H1 (cell line): ENCODE measurements at regions not wholly inside any gene's neighbourhood (a gene's known extent, or its start where the extent isn't known, plus 50 kb on each side); places are given as distances from the start of the nearest gene placed in this dataset.

Experiments
- CTCF ChIA-PET: fragments of 300-600 bp; sonication (Branson Sonifier 250); formaldehyde crosslinking; loops from one replicate; lab custom pipeline; 2021; ENCODE audit not compliant: partially characterized antibody; lab: Charles Lee
- POLR2A ChIA-PET: fragments of 300-600 bp; sonication (Branson Sonifier 250); formaldehyde crosslinking; loops from one replicate; lab custom pipeline; 2021; ENCODE audit warnings: inconsistent platforms; ENCODE audit not compliant: partially characterized antibody; lab: Charles Lee
- DNase-seq, 2 experiments: peaks; one replicate each; pipeline versions ENCODE4 v3.0.0 to v3.0.0-alpha.2; 2010 to 2022; ENCODE audit warnings: low spot score in 2 of 2, low read depth in 1 of 2, mixed read lengths in 1 of 2
- FAIRE-seq: peaks from 2 replicates; lab custom pipeline; 2011; peaks lifted over from hg19 to GRCh38; lab: Jason Lieb, UNC
- H2AFZ ChIP-seq: 2 replicates; pipeline ENCODE4 v1.8.1; 2012; ENCODE audit warnings: low read length, inconsistent platforms
- H2AK5ac ChIP-seq: 2 replicates; pipeline ENCODE4 v1.6.1; 2013; ENCODE audit warnings: low read depth, low read length
- H2BK120ac ChIP-seq: replicated peaks from 2 replicates; pipeline ENCODE3; 2013; ENCODE audit warnings: low read depth, low read length, inconsistent platforms
- H2BK12ac ChIP-seq: 2 replicates; pipeline ENCODE4 v1.6.1; 2013; ENCODE audit warnings: low read depth, low read length
- H2BK15ac ChIP-seq: 2 replicates; pipeline ENCODE4 v1.6.1; 2013; ENCODE audit warnings: low read length
- H2BK20ac ChIP-seq: 2 replicates; pipeline ENCODE4 v1.6.1; 2013; ENCODE audit warnings: low read length
- H2BK5ac ChIP-seq: 2 replicates; pipeline ENCODE4 v1.6.1; 2013; ENCODE audit warnings: low read depth, low read length
- H3K14ac ChIP-seq: 2 replicates; pipeline ENCODE4 v1.6.1; 2013; ENCODE audit warnings: inconsistent platforms; ENCODE audit not compliant: insufficient read length
- H3K18ac ChIP-seq: 2 replicates; pipeline ENCODE4 v1.6.1; 2013; ENCODE audit warnings: low read length; ENCODE audit errors: extremely low read depth
- H3K23ac ChIP-seq: 2 replicates; pipeline ENCODE4 v1.6.1; 2013; ENCODE audit warnings: inconsistent platforms; ENCODE audit not compliant: insufficient read length
- H3K23me2 ChIP-seq: 2 replicates; pipeline ENCODE4 v1.6.1; 2013; ENCODE audit warnings: low read depth, low read length
- H3K27ac ChIP-seq: 2 replicates; pipeline ENCODE4 v1.6.1; 2011; ENCODE audit warnings: low read depth, low read length, inconsistent platforms
- H3K27me3 ChIP-seq, 4 experiments: replicated peaks in 1 of 4; 1 replicate in 1 of 4; 2 replicates in 3 of 4; pipeline versions ENCODE4 v1.6.1 to v1.8.1; 2011 to 2013; ENCODE audit warnings: low read length in 3 of 4, mild to moderate bottlenecking in 3 of 4, inconsistent platforms in 2 of 4, mixed read lengths in 2 of 4, moderate library complexity in 1 of 4; ENCODE audit not compliant: control insufficient read depth in 3 of 4, insufficient read depth in 3 of 4; ENCODE audit errors: extremely low read depth in 1 of 4
- H3K36me3 ChIP-seq, 4 experiments: 2 replicates each; pipeline versions ENCODE4 v1.6.1 to v1.8.1; 2011 to 2013; ENCODE audit warnings: mild to moderate bottlenecking in 4 of 4, low read length in 3 of 4, moderate library complexity in 2 of 4, control low read depth in 1 of 4, inconsistent platforms in 1 of 4; ENCODE audit not compliant: insufficient read depth in 4 of 4, control insufficient read depth in 2 of 4
- H3K4ac ChIP-seq: replicated peaks from 2 replicates; pipeline ENCODE3; 2013; ENCODE audit warnings: low read length, low read depth, mixed read lengths, inconsistent platforms; ENCODE audit not compliant: insufficient read length
- H3K4me1 ChIP-seq, 4 experiments: replicated peaks in 1 of 4; 1 replicate in 1 of 4; 2 replicates in 3 of 4; pipeline versions ENCODE4 v1.6.1 to v1.8.1; 2011 to 2013; ENCODE audit warnings: low read length in 3 of 4, inconsistent platforms in 2 of 4, mixed read lengths in 1 of 4; ENCODE audit not compliant: insufficient read depth in 4 of 4, control insufficient read depth in 3 of 4
- H3K4me2 ChIP-seq, 2 experiments: 2 replicates each; pipeline versions ENCODE4 v1.6.1 to v1.8.1; 2011 to 2013; ENCODE audit warnings: low read depth in 2 of 2, low read length in 2 of 2, control low read depth in 1 of 2, inconsistent platforms in 1 of 2, mild to moderate bottlenecking in 1 of 2; ENCODE audit not compliant: insufficient read depth in 1 of 2
- H3K4me3 ChIP-seq, 4 experiments: fragments of 200-600, 300-600 bp in 1 of 4; sonication (generic), shearing (Covaris generic), sonication (Bioruptor Twin) in 1 of 4; 2 replicates each; pipeline versions ENCODE4 v1.5.1 to v1.8.1; 2011 to 2016; ENCODE audit warnings: low read length in 4 of 4, low read depth in 3 of 4, control low read depth in 2 of 4, inconsistent platforms in 2 of 4, mild to moderate bottlenecking in 2 of 4, mixed read lengths in 1 of 4, moderate library complexity in 1 of 4; ENCODE audit not compliant: insufficient read depth in 2 of 4; ENCODE audit errors: extremely low read depth in 1 of 4
- H3K56ac ChIP-seq: replicated peaks from 2 replicates; pipeline ENCODE3; 2013; ENCODE audit warnings: low read depth, mild to moderate bottlenecking, mixed read lengths, low read length, inconsistent platforms; ENCODE audit not compliant: insufficient read length
- H3K79me1 ChIP-seq: 2 replicates; pipeline ENCODE4 v1.6.1; 2013; ENCODE audit warnings: low read depth, low read length, control low read depth
- H3K79me2 ChIP-seq, 2 experiments: 2 replicates each; pipeline versions ENCODE4 v1.6.1 to v1.8.1; 2012 to 2013; ENCODE audit warnings: low read length in 2 of 2, mild to moderate bottlenecking in 2 of 2, inconsistent platforms in 1 of 2; ENCODE audit not compliant: insufficient read depth in 2 of 2, control insufficient read depth in 1 of 2
- H3K9ac ChIP-seq, 4 experiments: replicated peaks in 1 of 4; 1 replicate in 1 of 4; 2 replicates in 3 of 4; pipeline versions ENCODE4 v1.6.1 to v1.8.1; 2011 to 2013; ENCODE audit warnings: low read depth in 3 of 4, low read length in 3 of 4, control low read depth in 2 of 4, mild to moderate bottlenecking in 2 of 4, moderate library complexity in 2 of 4, inconsistent platforms in 1 of 4; ENCODE audit errors: extremely low read depth in 1 of 4
- H3K9me3 ChIP-seq, 2 experiments: 2 replicates each; pipeline versions ENCODE4 v1.6.1 to v1.8.1; 2012 to 2013; ENCODE audit warnings: mild to moderate bottlenecking in 2 of 2, moderate library complexity in 2 of 2, control low read depth in 1 of 2, inconsistent platforms in 1 of 2, low read depth in 1 of 2, low read length in 1 of 2, mixed read lengths in 1 of 2; ENCODE audit not compliant: insufficient read depth in 2 of 2
- H4K20me1 ChIP-seq, 2 experiments: replicated peaks in 1 of 2; 2 replicates each; pipeline versions ENCODE3 to v1.8.1; 2011 to 2013; ENCODE audit warnings: inconsistent platforms in 2 of 2, low read length in 2 of 2, mild to moderate bottlenecking in 1 of 2; ENCODE audit not compliant: insufficient read depth in 2 of 2, control insufficient read depth in 1 of 2
- H4K5ac ChIP-seq: 2 replicates; pipeline ENCODE4 v1.6.1; 2013; ENCODE audit warnings: low read length, low read depth, mixed read lengths, inconsistent platforms; ENCODE audit not compliant: insufficient read length
- H4K8ac ChIP-seq: 2 replicates; pipeline ENCODE4 v1.8.0; 2013; ENCODE audit warnings: mild to moderate bottlenecking, moderate library complexity, low read length, inconsistent platforms; ENCODE audit not compliant: insufficient read depth; ENCODE audit errors: extremely low read depth
- H4K91ac ChIP-seq: replicated peaks from 2 replicates; pipeline ENCODE3; 2013; ENCODE audit warnings: low read length, mixed read lengths, inconsistent platforms; ENCODE audit not compliant: insufficient read length
- ASH2L ChIP-seq: fragments of 200-600, 300-600 bp; sonication (generic); IDR thresholded peaks from one replicate; pipeline ENCODE4 v1.7.1; 2017; ENCODE audit warnings: low read length
- BCL11A ChIP-seq, 2 experiments: IDR thresholded peaks; one replicate each; pipeline ENCODE4 v1.6.1; 2011; ENCODE audit warnings: low read depth in 2 of 2, low read length in 2 of 2, mild to moderate bottlenecking in 2 of 2
- FOSL1 ChIP-seq: IDR thresholded peaks from 2 replicates; pipeline ENCODE4 v1.6.1; 2011; ENCODE audit warnings: mild to moderate bottlenecking, low read depth, low read length, moderate library complexity; ENCODE audit not compliant: insufficient read depth
- JUND ChIP-seq: IDR thresholded peaks from 2 replicates; pipeline ENCODE4 v1.6.1; 2011; ENCODE audit warnings: mild to moderate bottlenecking, improper control_type of control experiment, low read length
- SUZ12 ChIP-seq: fragments of 200-600 bp; sonication (generic); IDR thresholded peaks from 2 replicates; pipeline ENCODE4 v1.6.1; 2012; ENCODE audit warnings: mild to moderate bottlenecking, inconsistent platforms, low read length, moderate library complexity, mixed read lengths
- WGBS, 2 experiments: shearing (Covaris generic) in 1 of 2; methylation state at CpG; one replicate each; pipeline versions ENCODE4 v1.1.6 to v1.1.7; 2013 to 2015; ENCODE audit warnings: low lambda C conversion rate in 2 of 2, mixed read lengths in 2 of 2, inconsistent platforms in 1 of 2, low coverage in 1 of 2, missing lambda C conversion rate in 1 of 2; ENCODE audit not compliant: insufficient replicate concordance in 2 of 2, insufficient coverage in 1 of 2, insufficient read length in 1 of 2; ENCODE audit errors: extremely low coverage in 1 of 2, missing lambda C conversion rate in 1 of 2; 5-methylcytosine and 5-hydroxymethylcytosine counted together

- no peaks in the 10 kb centered on the region for H3K79me2 ChIP-seq
- H3K56ac ChIP-seq = no peak overlapping the region
- TF ChIP-seq JUND (no peak), FOSL1 (no peak), SUZ12 (no peak), BCL11A (IDR thresholded peaks at IDR 0.05; ENCODE audit: low read depth in 2 of 2, low read length in 2 of 2) (no peak), ASH2L (no peak)
- TF ChIP-seq, all 59 proteins: peak for 0
- Histone ChIP-seq H4K91ac (no peak overlapping the region), H3K4me1 (peaks cover 0 to 9% (median 1%) of the 10 kb centered on the region in 4 experiments; a peak in 3 of 7 replicates), H3K36me3 (no peaks in the 10 kb centered on the region), H3K4me3 (no peak overlapping the region), H4K5ac (no peak overlapping the region), H3K27me3 (no peaks in the 10 kb centered on the region), H2BK120ac (no peak overlapping the region), H3K9ac (no peak overlapping the region), H3K4ac (no peak overlapping the region), H3K79me1 (no peaks in the 10 kb centered on the region), H2AK5ac (no peak overlapping the region), H3K14ac (no peak overlapping the region), H2BK15ac (no peak overlapping the region), H3K18ac (no peak overlapping the region), H3K23ac (no peak overlapping the region), H2BK5ac (0 out of 2 replicates have a peak overlapping the region, but pooled peaks have one; percentile 52), H3K27ac (no peak overlapping the region), H4K20me1 (no peaks in the 10 kb centered on the region), H2BK20ac (0 out of 2 replicates have a peak overlapping the region, but pooled peaks have one; percentile 32), H3K9me3 (no peaks in the 10 kb centered on the region), H3K4me2 (no peak overlapping the region), H4K8ac (no peak overlapping the region), H2AFZ (no peak overlapping the region), H3K23me2 (0 out of 2 replicates have a peak, but pooled peaks cover 2% of the 10 kb centered on the region), H2BK12ac (no peak overlapping the region)
- 91% methylated on average over 4 of the region's 4 CpGs; no CpG with 5 or more reads in 1 of the 2 experiments for WGBS, 2 experiments
- no peak for FAIRE-seq
- DNase-seq = no peak
- POLR2A ChIA-PET = no interaction called here
- CTCF ChIA-PET = interaction anchor here (1.1 to 1.4 kb wide), 3 partner anchors 12 to 192 kb away, joined by 3 to 4 read pairs (median 3); no protein-coding TSS in a partner anchor
Measured at GRCh38 chr1:29895201-29895600, 658.9 kb downstream of the PTPRU start.
